Tibial artery (tissue), 4 donors: ENCODE measurements at regions not wholly inside any gene's neighbourhood (a gene's known extent, or its start where the extent isn't known, plus 50 kb on each side); places are given as distances from the start of the nearest gene placed in this dataset.

ENCODE experiments used
- DNase-seq, 2 donors: peaks; one replicate each; pipeline ENCODE4 v3.0.0-alpha.2; 2019
- H3K27ac ChIP-seq, 2 donors: fragments of 200-600 bp; sonication (generic) in 1 of 2; 1 replicate in 1 of 2; 2 replicates in 1 of 2; pipeline ENCODE4 v1.5.1; 2018 to 2019; ENCODE audit warnings: mild to moderate bottlenecking in 1 of 2
- H3K27me3 ChIP-seq, 2 donors: fragments of 200-600 bp; sonication (generic) in 1 of 2; one replicate each; pipeline versions ENCODE4 v1.5.1 to v1.6.0; 2016 to 2019
- H3K36me3 ChIP-seq, 3 donors: fragments of 200-600 bp; sonication (generic) in 2 of 3; one replicate each; pipeline ENCODE4 v1.5.1; 2016 to 2019; ENCODE audit warnings: mild to moderate bottlenecking in 2 of 3
- H3K4me1 ChIP-seq, 4 donors: fragments of 200-600 bp; sonication (generic) in 2 of 4; 1 replicate in 3 of 4; 2 replicates in 1 of 4; pipeline ENCODE4 v1.5.1; 2016 to 2019
- H3K4me3 ChIP-seq, 2 donors: fragments of 200-600 bp; sonication (generic) in 1 of 2; 1 replicate in 1 of 2; 2 replicates in 1 of 2; pipeline ENCODE4 v1.5.1; 2018 to 2019; ENCODE audit warnings: mild to moderate bottlenecking in 2 of 2
- H3K9me3 ChIP-seq, 3 donors: fragments of 200-600 bp; sonication (generic) in 1 of 3; one replicate each; pipeline ENCODE4 v1.5.1; 2016 to 2019
- intact Hi-C: fragments of 100-400 bp; cut with DNase I; formaldehyde crosslinking; loops from one replicate; pipeline ENCODE4 v1.15.0; 2023; ENCODE audit warnings: low total_unique reads
- TF ChIP-seq, protein P1 (sequence below), 2 experiments: fragments of 200-600 bp in 1 of 2; fragments of 450-650 bp in 1 of 2; IDR thresholded peaks; one replicate each; pipeline ENCODE4 v1.5.1; 2017 to 2019; ENCODE audit warnings: antibody characterized with exemption in 2 of 2, mild to moderate bottlenecking in 1 of 2, moderate library complexity in 1 of 2

- Histone ChIP-seq H3K36me3 (no peaks in the 10 kb centered on the region), H3K4me3 (no peak overlapping the region), H3K4me1 (no peaks in the 10 kb centered on the region), H3K9me3 (no peaks in the 10 kb centered on the region), H3K27ac (no peak overlapping the region), H3K27me3 (no peaks in the 10 kb centered on the region)
- no peak for DNase-seq
- intact Hi-C loops = no loop called here
- TF ChIP-seq, protein P1, sequence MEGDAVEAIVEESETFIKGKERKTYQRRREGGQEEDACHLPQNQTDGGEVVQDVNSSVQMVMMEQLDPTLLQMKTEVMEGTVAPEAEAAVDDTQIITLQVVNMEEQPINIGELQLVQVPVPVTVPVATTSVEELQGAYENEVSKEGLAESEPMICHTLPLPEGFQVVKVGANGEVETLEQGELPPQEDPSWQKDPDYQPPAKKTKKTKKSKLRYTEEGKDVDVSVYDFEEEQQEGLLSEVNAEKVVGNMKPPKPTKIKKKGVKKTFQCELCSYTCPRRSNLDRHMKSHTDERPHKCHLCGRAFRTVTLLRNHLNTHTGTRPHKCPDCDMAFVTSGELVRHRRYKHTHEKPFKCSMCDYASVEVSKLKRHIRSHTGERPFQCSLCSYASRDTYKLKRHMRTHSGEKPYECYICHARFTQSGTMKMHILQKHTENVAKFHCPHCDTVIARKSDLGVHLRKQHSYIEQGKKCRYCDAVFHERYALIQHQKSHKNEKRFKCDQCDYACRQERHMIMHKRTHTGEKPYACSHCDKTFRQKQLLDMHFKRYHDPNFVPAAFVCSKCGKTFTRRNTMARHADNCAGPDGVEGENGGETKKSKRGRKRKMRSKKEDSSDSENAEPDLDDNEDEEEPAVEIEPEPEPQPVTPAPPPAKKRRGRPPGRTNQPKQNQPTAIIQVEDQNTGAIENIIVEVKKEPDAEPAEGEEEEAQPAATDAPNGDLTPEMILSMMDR (IDR thresholded peaks at IDR 0.05) = no peak
These were observed 508.5 kb downstream of the MID1IP1 start for GRCh38 chrX:39309721-39310152.

GRCh38 chrX:39310891-39311290 is 509.6 kb downstream of the MID1IP1 start:
- H3K4me3 ChIP-seq = no peak overlapping the region
- H3K27ac ChIP-seq = no peak overlapping the region
- H3K36me3 ChIP-seq = no peaks in the 10 kb centered on the region
- H3K4me1 ChIP-seq = no peaks in the 10 kb centered on the region
- H3K9me3 ChIP-seq = no peaks in the 10 kb centered on the region
- TF ChIP-seq, protein P1 (IDR thresholded peaks at IDR 0.05) = no peak
- DNase-seq = no peak
- no peaks in the 10 kb centered on the region for H3K27me3 ChIP-seq
- intact Hi-C loops = no loop called here

DNA sequence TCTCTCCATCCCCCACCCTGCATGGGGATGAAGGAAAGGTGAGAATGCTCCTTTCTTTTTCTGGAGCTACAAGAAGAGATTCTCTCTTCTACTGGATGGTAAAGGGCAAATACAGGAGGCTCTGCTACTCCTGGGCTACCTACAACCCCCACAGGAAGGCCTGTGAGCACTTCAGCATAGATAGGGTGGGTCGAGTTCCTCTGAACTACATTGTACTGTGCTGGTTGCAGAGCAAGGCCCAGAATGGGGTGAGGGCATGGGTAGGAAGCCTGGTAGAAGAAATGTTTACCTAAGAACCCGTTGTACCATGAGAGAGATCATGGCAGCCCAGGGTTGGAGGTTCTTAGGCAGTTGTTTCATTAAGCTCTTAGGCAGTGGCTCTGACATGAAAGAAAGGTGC is 510.4 kb downstream of the MID1IP1 start:
- H3K27ac ChIP-seq = no peak overlapping the region
- TF ChIP-seq, protein P1 (IDR thresholded peaks at IDR 0.05) = no peak
- no peaks in the 10 kb centered on the region for H3K9me3 ChIP-seq
- no peak for DNase-seq
- H3K4me3 ChIP-seq = no peak overlapping the region
- H3K4me1 ChIP-seq = no peaks in the 10 kb centered on the region
- H3K27me3 ChIP-seq = no peaks in the 10 kb centered on the region
- no peaks in the 10 kb centered on the region for H3K36me3 ChIP-seq
- intact Hi-C loops = no loop called here

GRCh38 chrX:39313146-39313545 is 511.9 kb downstream of the MID1IP1 start:
- TF ChIP-seq, protein P1 (IDR thresholded peaks at IDR 0.05) = no peak

GRCh38 chrX:39318506-39319343 is 517.5 kb downstream of the MID1IP1 start:
- Histone ChIP-seq H3K4me1 (no peaks in the 10 kb centered on the region), H3K9me3 (no peaks in the 10 kb centered on the region), H3K4me3 (no peak overlapping the region), H3K27ac (no peak overlapping the region), H3K36me3 (no peaks in the 10 kb centered on the region), H3K27me3 (no peaks in the 10 kb centered on the region)
- intact Hi-C loops = no loop called here
- DNase-seq = no peak
- TF ChIP-seq, protein P1 (IDR thresholded peaks at IDR 0.05) = no peak

More at GRCh38 chrX:39313146-39313545, 511.9 kb downstream of the MID1IP1 start:
- intact Hi-C loops = no loop called here
- H3K27me3 ChIP-seq = no peaks in the 10 kb centered on the region
- H3K4me3 ChIP-seq = no peak overlapping the region
- H3K4me1 ChIP-seq = no peaks in the 10 kb centered on the region
- no peaks in the 10 kb centered on the region for H3K36me3 ChIP-seq
- no peak overlapping the region for H3K27ac ChIP-seq
- DNase-seq = no peak
- H3K9me3 ChIP-seq = no peaks in the 10 kb centered on the region
